HG03103 (cell line): ENCODE measurements at regions not wholly inside any gene's neighbourhood (a gene's known extent, or its start where the extent isn't known, plus 50 kb on each side); places are given as distances from the start of the nearest gene placed in this dataset.
"Not testable (repeated sequence)": the region's sequence is repeated elsewhere in the genome, so short reads cannot be mapped to it uniquely, and the experiment has no call there.

Experiments
- ATAC-seq: cut with Tn5 transposase; IDR thresholded peaks from one replicate; pipeline ENCODE4 v1.9.1; 2021; ENCODE audit warnings: low read depth; ENCODE audit not compliant: unreplicated experiment

DNA sequence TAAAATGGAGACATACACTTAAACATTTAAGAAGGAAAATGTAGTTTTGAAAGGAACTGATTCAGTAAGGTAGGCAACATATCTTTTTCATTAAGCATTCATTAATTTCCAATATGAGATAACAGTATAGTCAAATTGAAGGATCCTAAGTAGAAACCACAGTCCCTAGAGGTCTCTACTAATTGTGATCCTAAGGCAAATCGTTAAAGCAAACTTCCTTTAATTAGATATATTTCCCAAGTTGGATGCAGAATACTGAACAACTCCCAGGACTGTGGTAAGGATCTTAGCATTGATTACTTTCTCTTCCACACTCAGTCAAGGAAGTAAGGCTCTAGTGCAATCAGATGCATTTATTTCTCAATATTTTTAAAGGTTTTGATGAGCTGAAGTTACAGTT is 604.1 kb upstream of the GJE1 start:
- no peak for ATAC-seq

DNA sequence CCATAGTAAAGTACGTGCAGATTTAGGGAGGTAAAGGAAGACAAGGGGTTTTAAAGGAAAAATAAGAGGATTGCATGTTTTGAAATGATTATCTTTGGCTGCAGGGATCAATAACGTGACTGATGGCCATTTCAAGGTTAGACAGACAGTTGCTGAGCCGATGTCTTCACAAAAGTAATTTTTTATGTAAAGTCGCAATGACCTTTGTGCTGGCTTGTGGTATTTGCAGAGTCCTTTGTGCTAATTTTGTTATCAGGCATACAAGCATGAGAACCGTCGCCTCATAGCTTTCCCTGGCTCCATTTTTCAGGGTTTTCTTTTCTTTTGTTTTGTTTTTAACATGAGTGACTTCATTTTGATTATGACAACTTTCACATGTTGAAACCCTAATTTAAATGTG is 605.7 kb upstream of the GJE1 start:
- no peak for ATAC-seq

DNA sequence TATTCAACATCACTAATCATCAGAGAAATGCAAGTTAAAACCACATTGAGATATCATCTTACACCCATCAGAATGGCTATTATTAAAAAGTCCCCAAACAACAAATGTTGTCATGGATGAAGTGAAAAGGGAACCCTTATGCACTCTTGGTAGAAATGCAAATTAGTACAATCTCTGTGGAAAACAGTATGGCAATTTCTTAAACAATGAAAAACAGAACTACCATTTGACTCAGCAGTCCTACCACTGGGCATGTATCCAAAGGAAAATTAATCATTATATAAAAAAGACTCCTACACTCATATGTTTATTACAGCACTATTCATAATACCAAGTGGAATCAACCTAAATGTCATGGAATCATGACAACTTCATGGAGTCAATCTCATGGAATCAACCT is 611.3 kb upstream of the GJE1 start:
- ATAC-seq = no peak

DNA sequence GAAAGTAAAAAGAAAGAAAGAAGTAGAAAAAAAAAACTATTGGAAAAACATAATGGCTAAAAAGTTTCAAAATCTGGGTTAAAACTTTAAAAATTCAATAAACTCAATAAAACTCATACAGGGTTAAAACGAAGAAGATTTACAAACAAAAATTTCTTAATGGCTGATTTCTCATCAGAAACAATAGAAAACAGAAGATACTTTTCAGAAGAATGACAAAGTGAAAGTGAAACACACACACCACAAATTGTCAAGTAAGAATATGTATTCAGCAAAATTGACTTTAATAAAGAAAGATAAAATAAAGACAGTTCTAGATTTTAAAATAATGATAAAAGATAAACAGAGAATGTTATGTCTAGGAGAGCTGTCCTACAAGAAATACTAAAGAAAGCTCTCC is 618.9 kb upstream of the GJE1 start:
- ATAC-seq = no peak

DNA sequence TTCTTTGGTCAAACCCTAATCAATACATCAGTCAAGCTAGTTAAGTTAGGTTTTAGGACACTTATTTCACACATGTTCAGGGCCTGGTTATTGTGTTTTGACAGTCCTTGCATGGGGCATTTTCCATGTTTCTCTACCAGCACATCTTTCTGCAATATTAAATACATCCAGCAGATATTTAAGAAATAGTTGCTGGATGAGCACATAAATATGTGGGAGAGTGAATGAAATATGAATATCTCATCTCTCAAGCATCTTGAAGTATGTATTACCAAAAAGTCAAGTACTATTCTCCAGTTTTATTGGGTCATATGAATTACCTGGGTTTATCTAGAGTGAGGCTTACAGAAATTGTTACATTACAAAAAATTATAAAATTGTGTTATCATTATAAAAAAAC is 621.9 kb upstream of the GJE1 start:
- ATAC-seq = no peak

DNA sequence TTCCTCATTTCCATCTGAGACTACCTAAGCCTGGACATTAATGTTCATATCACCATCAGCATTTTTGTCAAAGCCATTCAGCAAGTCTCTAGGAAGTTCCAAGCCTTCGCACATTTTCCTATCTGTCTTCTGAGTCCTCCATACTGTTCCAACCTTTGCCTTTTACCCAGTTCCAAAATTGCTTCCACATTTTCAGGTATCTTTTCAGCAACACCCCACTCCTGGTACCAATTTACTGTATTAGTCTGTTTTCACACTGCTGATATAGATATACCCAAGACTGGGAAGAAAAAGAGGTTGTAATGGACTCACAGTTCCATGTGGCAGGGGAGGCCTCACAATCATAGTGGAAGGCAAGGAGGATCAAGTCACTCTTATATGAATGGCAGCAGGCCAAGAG is 626.7 kb upstream of the GJE1 start:
- not testable (repeated sequence) for ATAC-seq

DNA sequence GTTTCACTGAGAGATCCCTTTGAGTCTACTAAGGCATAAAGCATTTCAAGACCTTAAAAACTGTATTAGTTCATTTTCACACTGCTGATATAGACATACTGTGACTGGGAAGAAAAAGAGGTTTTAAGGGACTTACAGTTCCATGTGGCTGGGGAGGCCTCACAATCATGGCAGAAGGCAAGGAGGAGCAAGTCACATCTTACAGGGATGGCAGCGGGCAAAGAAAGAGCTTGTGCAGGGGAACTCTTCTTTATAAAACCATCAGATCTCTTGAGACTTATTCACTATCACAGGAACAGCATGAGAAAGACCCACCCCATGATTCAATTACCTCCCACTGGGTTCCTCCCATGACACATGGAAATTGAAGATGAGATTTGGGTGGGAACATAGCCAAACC is 628.4 kb upstream of the GJE1 start:
- ATAC-seq = not testable (repeated sequence)

DNA sequence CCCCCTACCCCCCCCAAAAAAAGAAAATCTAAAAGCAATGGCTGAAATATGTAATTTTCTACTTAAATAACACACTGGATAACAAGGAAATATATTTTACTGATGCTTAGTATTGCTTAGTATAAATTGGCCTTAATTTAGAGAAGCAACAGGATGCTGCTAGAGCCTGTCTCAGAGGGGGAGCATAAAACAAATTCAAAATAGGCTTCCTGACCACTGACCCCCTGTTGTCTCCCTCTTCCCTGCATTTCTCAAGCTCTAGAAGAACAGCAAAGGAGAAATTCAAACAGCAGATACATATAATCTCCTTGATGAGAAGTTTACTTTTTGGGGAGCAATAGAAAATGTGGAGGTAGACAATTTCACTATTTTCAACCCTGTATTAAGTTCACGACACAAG is 631.1 kb upstream of the GJE1 start:
- no peak for ATAC-seq

DNA sequence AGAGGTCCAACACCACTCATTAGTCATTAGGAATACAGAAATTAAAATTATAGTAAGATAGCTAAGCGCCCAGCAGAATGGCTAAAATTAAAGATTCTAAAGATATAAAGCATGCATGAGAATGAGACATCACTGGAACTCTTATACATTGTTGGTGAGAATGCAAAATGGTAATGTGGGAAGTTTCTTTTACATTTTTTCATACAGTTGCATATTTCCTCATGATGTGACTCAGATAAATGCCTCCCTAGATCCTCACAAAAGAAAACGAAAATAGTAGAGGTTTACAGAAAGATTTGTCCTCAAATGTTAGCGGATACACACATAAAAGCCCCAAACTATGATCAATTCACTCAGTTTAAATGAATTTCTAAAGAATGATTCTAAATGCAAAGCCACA is 633.7 kb upstream of the GJE1 start:
- no peak for ATAC-seq

DNA sequence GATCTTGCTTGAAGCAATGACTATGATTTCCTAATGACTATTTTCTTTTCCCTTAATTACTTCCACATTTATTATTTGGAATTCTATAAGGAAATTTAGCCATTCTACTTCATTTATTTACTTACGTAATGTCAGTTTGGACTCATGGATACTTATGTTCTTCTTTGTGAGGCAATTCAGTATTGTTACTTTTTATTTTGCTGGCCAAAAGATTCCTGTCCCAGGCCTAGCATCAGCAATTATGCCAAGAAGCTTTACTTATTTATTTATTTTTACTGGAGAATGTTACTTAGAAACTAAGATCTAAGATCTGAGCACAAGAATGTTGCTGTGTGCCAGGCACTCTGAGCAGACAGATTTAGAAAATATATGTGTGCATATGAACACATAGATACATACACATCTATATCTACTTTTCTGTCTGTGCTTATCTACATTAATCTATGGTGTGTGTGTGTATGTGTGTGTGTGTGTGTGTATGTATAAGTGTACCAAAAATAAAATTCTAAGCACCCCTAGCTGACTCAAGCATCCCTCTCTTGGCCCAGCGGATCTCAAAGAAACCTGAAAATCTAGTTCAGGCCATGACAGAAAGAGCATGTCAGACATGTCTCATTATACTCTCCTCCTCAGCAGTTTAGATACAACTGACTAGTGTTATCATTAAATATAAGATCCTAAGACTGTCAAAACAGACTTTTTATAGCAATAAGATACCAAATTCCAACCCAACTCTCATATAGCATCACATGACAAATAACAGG is 640.0 kb upstream of the GJE1 start:
- no peak for ATAC-seq

DNA sequence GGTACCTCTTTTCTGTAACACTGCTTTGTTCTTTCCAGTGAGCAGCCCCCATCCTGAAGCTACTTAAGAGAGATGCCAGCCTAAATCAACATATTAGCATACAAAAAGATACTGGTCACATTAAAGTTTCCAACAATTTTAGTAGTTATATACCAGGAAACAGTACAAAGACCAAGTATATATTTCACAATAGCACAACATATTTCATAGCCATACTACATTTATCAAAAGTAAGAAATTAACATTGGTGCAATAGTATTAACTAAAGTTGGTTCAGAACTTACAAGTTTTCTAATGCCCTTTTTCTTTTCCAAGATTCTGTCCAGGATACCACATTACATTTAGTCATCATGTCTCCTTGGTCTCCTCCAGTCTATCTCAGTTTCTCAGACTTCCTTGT is 641.0 kb upstream of the GJE1 start:
- no peak for ATAC-seq

DNA sequence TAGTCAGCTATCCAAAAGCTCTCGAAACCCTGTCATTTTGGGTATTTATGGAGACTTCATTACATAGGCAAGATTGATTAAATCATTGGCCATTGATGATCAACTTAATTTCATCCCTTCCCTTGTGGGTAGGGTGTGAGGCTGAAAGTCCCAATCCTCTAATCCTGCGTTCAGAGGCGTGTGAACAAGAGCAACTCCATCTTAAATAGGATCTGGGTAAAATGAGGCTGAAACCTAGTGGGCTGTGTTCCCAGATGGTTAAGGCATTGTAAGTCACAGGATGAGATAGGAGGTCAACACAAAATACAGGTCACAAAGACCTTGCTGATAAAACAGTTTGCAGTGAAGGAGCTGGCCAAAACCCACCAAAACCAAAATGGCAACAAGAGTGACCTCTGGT is 641.7 kb upstream of the GJE1 start:
- no peak for ATAC-seq

DNA sequence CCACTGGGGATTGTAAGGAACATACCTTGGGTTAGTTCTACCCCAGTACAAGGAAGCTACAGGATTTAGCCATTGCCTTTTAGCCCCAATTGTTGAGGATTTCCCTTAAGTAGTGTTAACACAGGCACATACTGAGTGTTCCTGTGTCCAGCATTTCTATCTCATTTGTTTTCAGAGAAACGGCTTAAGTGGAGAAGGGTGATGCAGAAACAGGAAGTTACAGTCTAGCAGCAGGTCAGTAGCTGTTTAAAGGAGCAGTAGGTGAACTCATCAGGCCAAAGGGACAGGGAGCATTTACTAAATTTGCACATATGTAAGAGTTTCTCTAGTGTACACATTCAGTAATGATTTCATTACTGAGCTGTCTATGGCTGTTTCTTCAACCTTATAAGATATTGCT is 644.2 kb upstream of the GJE1 start:
- ATAC-seq = peak; percentile 23

DNA sequence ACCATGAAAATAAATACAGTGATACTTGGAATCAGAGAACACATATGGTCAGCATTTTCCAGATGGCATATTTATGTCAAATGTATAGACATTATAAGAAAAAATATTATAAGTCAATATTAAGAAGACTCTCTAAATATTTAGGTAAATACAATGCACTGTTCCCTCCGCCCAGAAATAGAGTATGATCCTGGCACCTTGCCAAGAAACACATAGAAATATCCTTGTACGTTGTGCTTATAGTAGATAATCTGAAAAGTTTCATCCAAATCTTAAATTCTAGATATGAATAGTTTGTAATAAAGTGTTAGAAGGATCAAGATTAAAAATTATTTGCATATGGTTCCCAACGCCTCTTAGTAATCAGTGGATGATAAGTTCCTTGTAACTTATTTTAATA is 645.8 kb upstream of the GJE1 start:
- no peak for ATAC-seq

DNA sequence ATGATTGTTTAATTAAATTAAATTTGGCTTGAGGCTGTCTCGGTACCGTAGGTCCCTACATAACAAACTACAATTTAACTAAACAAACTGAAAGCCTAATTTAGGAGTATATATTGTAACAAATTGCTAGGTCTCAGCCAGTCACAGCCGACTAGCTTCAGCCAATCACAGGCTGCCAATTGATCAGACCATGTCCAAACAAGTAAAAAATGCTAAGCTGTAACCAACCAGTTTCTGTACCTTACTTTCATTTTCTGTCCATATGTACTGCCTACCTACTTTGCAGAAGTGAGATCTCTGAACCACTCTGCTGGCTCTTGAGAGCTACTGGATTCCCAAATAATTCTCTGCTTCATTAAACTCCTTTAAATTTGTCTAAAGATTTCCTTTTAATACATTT is 648.0 kb upstream of the GJE1 start:
- ATAC-seq = peak; percentile 74

DNA sequence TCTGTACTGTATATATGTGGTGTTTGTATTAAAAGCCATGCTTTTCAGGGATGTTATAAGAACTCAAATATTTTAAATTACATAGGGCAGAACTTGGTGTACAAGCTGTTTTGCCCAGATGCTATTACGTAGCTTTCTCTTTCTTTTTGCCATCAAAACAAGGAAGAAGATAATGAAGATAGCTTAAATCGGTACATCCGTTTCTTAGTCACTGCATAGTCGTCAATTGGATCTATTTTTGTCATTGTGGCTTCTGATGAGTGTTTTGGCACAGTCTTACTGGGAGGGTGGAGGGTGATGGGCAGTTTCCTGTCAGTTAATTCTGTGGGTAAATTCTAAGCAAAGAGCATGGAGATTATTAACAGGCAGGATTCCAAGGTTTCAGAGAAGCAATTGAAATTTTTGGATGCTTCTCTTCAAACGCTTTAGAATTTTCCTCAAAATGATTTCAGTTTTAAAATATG is 649.1 kb upstream of the GJE1 start:
- peak; percentile 91 for ATAC-seq

DNA sequence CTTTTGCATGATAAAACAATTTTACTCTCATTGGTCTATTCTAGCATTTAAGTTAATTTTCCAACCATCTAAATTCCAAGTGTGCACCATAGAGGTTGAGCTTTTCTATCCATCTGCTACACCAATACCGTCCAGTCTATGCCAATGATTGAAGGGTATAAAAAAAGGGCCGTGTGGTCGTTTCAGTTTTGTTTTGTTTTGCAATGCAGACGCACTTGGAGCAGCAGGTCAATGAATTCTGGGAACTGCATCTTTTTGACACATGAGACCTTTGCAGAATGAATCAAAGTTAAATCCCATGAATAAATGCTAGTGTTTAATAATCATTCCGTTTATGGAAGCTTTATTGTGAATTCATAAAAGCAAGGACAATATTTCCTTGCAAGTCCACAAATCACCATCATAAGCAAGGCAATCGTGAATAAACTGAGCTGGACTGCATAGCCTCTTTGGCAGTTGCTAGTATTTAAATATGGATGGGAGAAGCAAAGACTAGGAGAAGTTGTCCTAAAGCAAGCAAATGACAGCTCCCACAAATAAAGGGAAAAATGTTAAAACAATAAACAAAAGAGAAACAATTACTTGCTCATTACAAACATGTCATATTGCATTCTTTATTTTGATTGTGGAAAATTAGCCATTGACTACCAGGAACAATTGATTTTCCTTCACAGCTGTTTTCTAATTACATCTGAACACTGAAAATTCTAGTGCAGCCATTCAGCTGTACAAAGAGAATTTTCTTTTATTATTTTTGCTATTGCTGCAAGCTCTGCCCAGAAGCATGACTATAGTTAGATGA is 649.7 kb upstream of the GJE1 start:
- ATAC-seq = no peak

DNA sequence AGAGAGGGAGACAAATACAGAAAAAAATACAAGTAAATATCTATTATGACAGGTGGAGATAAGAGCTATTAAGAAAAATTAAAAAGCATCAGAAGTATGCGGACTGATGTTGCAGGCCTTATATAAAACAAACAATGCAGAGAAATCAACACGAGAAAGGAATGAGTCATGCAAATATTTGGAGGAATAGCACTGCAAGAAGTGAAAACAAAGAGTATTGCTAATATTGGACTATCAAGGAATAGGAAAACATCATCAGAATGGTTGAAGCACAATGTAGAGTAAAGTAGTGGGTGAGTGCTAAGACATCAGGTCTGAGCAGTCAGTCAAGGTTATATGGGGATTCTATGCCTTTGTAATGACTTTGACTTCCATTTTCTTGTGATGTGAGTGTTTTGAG is 657.5 kb upstream of the GJE1 start:
- ATAC-seq = no peak

DNA sequence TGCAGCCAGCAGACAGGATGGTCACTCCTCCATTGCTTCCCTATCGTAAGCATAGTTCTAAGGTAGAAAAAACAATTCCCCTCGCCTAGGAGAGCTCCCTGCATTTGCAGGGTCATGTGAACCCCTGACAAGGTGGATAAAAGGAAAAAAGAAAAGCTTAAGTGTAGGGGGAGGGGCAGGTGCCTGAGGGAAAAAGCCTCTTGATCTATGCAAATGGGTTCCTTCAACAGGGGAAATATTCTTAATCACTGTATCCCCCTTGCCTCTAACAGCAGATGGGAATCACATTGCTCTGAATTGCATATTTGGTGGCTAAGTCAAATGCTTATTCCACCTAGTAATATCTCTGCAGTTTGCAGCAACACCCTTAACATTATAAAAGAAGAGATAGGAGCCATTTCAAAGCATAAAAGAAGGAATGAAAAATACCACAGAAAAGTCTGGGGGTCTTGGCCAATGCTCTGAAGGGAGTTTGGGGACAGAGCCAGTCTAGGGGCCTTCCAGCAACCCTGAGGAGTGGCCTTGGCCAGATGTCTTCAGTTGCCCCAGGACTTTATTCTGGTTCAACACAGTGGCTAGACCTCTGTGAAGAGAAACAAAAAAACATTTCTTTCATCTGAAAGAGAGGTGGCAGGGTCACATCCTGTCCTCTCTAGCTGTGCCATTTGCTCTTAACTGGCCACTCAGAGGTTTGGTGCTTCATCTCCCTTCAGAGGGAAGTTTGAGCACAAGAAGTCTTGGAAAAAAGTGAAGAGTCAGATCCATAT is 660.4 kb upstream of the GJE1 start:
- no peak for ATAC-seq

DNA sequence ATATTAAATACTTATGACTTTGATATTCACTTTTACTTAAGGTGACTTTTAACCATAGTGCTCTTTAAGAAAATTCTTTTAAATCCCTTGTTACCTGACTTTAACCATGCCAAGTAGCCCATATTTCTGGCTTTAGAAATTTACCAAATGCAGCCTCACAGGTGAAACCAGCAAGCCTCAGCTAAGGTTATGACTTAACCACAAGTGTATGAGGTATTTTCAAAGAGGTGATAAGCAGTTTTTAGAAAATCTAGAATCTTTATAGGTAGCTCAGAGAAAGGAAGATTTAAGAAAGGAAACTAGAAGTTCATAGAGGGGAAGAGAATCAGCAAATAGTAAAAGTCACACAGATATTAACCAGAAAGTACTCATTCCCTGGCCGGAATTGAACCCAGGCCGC is 661.9 kb upstream of the GJE1 start:
- ATAC-seq = no peak

DNA sequence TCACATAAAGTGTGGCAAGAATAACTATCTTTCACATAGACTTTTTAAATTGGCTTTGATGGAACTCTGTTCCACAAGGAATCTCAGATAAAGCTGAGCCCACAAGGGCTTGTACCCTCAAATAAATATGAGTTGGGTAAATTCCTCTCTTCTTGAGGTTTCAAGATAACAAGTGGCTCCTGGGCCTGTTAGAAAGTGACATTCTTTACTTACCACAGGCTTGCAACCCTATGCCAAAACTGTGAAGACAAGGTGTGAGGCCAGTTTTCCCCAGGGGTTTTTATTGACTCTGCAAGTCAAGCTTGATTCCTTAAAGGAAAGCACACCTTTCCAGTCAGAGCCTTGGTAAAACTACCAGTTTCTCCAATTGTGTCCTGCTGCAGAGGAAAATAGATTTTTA is 664.8 kb upstream of the GJE1 start:
- no peak for ATAC-seq
